ENCODE measurements at regions not wholly inside any gene's neighbourhood (a gene's known extent, or its start where the extent isn't known, plus 50 kb on each side); places are given as distances from the start of the nearest gene placed in this dataset.

DNA sequence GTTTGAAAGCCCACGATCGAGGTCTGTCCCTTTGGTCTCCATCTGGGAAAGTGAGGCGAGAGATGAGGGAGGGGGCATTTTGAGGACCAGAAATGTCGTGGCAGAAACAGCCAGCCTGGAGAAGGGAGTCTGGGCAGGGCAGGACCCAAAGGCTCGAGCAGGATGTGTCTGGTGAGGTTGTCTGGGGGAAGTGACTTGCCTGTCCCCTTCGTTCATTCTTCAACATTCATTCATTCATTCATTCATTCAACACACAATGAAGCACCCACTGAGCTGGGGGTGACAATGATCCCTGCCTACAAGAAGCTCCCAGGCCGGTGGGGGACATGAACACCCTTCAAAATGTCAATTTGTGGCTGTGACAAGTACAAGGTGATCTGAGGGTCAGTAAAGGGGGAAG, 80.5 kb downstream of the CEBPB start:
- H3K4me3 ChIP-seq (ENCODE audit: low read depth, low read length), result no peak overlapping the region
- TF ChIP-seq, protein P1, sequence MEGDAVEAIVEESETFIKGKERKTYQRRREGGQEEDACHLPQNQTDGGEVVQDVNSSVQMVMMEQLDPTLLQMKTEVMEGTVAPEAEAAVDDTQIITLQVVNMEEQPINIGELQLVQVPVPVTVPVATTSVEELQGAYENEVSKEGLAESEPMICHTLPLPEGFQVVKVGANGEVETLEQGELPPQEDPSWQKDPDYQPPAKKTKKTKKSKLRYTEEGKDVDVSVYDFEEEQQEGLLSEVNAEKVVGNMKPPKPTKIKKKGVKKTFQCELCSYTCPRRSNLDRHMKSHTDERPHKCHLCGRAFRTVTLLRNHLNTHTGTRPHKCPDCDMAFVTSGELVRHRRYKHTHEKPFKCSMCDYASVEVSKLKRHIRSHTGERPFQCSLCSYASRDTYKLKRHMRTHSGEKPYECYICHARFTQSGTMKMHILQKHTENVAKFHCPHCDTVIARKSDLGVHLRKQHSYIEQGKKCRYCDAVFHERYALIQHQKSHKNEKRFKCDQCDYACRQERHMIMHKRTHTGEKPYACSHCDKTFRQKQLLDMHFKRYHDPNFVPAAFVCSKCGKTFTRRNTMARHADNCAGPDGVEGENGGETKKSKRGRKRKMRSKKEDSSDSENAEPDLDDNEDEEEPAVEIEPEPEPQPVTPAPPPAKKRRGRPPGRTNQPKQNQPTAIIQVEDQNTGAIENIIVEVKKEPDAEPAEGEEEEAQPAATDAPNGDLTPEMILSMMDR (IDR thresholded peaks at IDR 0.05; ENCODE audit: borderline replicate concordance, insufficient read depth, low read depth, low read length), result no peak

DNA sequence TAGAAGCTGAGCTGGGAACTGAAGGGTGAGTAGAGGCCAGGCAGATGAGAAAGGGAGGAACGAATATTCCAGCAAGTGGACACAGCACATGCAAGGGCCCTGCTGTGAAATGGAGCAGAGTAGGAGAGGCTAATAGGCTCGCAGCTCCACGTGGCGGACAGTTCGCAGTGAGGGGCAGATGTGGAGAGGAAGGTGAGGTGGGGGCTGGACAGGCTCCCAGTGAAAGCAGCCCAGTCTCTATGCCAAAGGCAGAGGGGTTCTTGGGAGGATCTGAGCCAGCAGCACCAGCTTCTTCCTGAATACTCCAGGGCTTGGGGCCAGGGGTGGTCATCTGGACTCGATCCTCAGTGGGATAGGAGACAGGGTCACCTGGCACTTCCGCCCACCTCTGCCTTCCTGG, 81.0 kb downstream of the CEBPB start:
- TF ChIP-seq, protein P1 (IDR thresholded peaks at IDR 0.05; ENCODE audit: borderline replicate concordance, insufficient read depth, low read depth, low read length), result no peak
- no peak overlapping the region for H3K4me3 ChIP-seq (ENCODE audit: low read depth, low read length)

DNA sequence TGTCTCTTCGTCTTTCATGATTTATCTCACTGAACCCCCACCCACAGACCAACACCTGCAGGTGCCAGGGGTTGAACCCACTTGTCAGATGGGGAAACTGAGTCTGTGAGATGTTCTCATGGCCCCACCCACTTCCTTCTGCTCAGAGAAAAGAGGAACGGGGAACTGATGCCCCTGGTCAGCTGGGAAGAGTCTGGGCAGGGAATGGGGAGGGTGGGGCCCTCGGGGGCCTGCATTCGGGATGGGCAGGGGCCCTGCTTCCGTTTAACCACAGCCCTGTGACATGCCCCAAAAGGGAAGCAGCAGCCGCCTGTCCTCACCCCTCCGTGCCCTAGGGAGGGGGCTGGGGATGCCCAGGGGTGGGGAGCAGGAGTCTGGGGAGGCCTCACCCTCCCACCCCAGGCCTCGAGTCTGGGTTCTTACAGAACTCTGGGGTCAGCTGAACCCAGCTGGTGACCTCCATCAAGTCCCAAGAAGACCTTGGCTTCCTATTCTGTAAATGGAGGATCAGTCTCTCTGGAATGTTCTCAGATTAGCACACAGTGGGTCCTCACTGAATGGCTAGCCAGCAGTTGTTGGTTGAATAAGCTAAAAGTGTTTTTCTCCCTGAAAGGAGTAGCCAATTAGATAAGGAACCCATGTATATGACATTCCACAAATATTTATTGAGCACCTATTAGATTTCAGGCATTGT, 81.5 kb downstream of the CEBPB start:
- TF ChIP-seq, protein P1 (IDR thresholded peaks at IDR 0.05; ENCODE audit: borderline replicate concordance, insufficient read depth, low read depth, low read length), result no peak
- H3K4me3 ChIP-seq (ENCODE audit: low read depth, low read length), result no peak overlapping the region

DNA sequence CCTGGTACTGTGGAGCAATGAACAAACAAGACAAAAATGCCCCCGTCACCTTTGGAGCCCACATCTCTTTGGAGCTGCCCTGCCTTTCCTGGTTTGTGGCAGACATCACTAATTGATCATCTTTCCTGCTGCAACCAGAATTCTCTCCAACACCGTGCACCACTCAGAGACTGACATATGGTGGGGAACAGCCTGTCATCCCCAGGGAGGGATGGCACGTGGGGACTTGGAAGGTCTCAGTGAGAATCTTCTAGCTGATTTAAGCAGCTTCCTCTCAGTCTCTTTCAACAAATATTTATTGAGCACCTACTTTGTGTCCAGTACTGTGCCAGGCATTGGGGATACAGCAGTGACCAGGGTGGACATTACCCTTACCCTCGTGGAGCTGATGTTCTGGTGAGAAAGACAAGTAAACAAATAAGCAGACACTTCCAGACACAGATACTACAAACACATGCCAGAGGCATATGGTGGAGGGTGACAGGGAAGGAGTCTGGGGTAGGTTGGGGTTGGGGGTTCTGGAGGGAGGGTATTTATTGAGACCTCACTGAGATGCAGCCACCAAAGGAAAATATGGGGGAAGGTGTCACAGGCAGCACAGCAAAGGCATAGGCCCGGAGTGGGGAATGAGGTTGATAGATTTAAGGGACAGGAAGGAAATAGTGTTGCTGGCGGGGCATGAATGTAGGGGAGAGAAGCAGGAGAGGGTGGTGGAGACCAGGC, 82.3 kb downstream of the CEBPB start:
- TF ChIP-seq, protein P1 (IDR thresholded peaks at IDR 0.05; ENCODE audit: borderline replicate concordance, insufficient read depth, low read depth, low read length), result no peak
- no peak overlapping the region for H3K4me3 ChIP-seq (ENCODE audit: low read depth, low read length)

DNA sequence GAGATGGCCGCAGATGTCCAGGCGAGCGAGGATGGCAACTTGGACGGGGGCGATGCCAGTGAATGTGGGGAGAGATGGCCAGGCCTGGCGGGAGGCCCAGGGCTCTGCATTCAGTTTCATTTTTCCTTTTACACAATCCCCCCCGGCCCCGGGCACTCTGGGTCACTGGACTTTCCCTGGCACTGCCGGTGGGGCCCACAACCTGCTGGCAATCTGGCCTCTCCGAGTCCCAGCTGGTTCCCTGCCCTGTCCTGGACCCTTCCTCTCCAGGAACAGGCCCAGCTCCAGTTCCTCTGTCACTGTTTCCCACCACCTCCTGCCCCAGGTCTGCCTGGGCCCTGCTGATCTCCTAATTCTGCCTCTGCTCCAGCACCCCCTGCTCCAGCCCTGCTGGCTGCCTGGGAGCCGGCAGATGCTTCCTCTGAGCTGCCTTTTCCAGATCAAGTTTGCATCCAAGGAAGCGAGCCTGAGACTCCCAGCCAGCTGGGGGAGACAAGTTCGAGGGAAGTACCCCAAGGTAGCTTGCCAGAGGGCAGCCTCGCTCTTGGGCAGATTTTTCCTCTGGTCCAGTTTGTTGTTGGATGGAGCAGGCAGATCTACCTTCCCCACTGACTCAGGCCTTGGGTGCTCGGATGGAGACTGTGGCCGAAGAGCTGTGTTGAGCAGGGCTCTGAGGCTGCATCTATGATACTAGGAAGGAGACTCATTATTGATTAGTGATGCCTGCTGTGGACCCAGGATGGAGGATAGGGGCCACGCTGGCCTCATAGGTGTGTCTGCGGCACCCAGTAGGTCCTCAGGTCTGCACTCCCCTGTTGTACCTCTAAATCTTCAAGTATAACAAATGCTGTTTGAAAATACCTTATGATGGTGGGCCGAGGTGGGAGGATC, 83.2 kb downstream of the CEBPB start:
- TF ChIP-seq, protein P1 (IDR thresholded peaks at IDR 0.05; ENCODE audit: borderline replicate concordance, insufficient read depth, low read depth, low read length), result no peak

DNA sequence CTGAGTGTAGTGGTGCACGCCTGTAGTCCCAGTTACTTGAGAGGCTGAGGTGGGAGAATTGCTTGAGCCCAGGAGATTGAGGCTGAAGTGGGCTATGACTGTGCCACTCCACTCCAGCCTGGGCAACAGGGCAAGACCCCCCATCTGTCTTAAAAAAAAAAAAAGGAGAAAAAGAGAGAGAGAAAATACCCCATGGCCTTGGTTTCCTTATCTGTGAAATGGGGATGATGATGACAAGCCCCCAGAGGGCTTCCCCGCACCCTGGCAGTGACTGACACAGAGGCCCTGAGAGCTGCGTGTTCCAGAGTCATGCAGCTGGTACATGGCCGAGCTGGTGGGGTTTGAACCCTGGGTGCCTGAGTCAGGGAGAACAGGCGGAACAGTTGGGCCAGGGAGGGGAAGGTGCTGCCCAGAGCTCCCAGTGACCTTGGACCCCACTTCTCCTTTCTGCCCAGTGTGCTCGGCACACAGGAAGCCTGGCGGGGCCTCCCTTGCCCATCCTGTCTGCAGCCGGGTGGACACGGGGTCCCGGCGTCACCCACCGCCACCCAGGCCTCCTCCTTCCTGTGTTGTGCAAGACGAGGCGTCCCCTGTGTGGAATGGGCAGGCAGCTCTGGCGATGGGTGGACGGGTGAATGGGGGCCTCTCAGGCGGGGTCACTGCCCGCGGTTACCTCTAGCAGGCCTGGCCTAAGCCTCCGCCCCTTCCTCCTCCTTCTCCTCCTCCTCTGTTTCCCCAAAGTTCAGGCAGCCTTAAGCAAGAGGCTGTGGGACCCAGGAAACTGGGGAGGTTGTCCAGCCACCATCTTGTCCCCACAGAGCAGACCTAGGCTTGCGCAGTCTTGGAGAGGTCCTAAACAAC, 84.2 kb downstream of the CEBPB start:
- TF ChIP-seq, protein P1 (IDR thresholded peaks at IDR 0.05; ENCODE audit: borderline replicate concordance, insufficient read depth, low read depth, low read length), result no peak
- no peak overlapping the region for H3K4me3 ChIP-seq (ENCODE audit: low read depth, low read length)

More for the DNA sequence above, 83.2 kb downstream of the CEBPB start:
- no peak overlapping the region for H3K4me3 ChIP-seq (ENCODE audit: low read depth, low read length)

Data from GM12875 (cell line).